ENCODE measurements at regions not wholly inside any gene's neighbourhood (a gene's known extent, or its start where the extent isn't known, plus 50 kb on each side); places are given as distances from the start of the nearest gene placed in this dataset.
"Not testable (repeated sequence)": the region's sequence is repeated elsewhere in the genome, so short reads cannot be mapped to it uniquely, and the experiment has no call there.

DNA sequence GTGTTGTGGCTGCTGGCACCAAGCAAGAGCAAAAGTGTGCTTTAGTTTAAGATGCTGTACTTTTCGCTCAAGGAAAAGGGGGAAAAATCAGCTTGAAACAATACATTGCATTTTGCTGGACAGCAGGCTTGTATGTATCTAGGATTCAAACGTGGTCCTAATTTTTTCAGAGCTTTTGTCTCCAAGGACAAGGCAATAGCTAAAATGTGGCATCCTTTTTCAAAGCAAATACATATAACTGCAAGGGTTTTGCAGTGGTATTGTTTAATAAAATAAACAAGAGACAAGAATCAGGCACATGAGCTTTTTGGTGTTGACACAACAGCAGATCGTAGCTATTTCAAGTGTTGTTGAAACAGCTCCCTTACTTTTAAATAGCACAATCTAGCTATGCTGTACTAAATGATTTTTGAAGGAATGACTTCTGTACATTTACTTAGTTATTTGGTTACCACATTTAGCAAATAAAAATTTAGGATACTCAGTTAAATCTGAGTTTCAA, 137.0 kb upstream of the HEY2 start:
- H3K27ac ChIP-seq = peak overlapping the region; percentile 70 to 79

DNA sequence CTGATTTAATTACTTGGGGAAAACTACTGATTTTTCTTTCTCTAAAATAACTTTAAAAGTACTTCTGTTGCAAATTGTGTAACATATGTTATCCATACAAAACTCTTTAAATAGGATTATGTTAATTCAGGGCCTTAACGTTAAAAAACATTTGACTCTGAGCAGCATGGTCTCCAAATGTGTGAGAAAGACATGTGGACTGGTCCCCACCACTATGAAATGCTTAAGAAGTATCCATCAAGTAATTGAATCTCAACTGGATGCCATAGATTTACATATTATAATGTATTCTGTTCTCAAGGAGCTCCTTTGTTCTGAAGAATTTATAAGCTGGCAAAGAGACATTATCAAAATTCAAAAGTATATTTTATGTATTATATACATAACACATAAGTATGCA, 130.8 kb upstream of the HEY2 start:
- ATAC-seq (ENCODE audit: insufficient number of reproducible peaks, low FRiP score, low read depth) = no peak
- no peak overlapping the region for H3K4me3 ChIP-seq
- no peak overlapping the region for H3K27ac ChIP-seq
- no peaks in the 10 kb centered on the region for H3K9me3 ChIP-seq
- no peak for TF ChIP-seq CTCF (IDR thresholded peaks at IDR 0.05)
- DNase-seq (ENCODE audit: low spot score) = no peak
- H3K4me1 ChIP-seq (ENCODE audit: control insufficient read depth in 1 of 2, low read depth in 2 of 2) = peaks cover 0 to 18% of the 10 kb centered on the region in 2 donors
- no peaks in the 10 kb centered on the region for H3K27me3 ChIP-seq (replicated peaks; ENCODE audit: insufficient read depth)
- H3K36me3 ChIP-seq = no peaks in the 10 kb centered on the region

More for the DNA sequence above, 137.0 kb upstream of the HEY2 start:
- Histone ChIP-seq H3K9me3 (no peaks in the 10 kb centered on the region), H3K4me3 (peak overlapping the region; percentile 77), H3K4me1 (ENCODE audit: control insufficient read depth in 1 of 2, low read depth in 2 of 2) (peaks cover 16 to 44% of the 10 kb centered on the region in 2 donors), H3K36me3 (no peaks in the 10 kb centered on the region), H3K27me3 (replicated peaks; ENCODE audit: insufficient read depth) (no peaks in the 10 kb centered on the region)
- no peak for DNase-seq (ENCODE audit: low spot score)
- no peak for ATAC-seq (ENCODE audit: insufficient number of reproducible peaks, low FRiP score, low read depth)
- no peak for TF ChIP-seq CTCF (IDR thresholded peaks at IDR 0.05)

DNA sequence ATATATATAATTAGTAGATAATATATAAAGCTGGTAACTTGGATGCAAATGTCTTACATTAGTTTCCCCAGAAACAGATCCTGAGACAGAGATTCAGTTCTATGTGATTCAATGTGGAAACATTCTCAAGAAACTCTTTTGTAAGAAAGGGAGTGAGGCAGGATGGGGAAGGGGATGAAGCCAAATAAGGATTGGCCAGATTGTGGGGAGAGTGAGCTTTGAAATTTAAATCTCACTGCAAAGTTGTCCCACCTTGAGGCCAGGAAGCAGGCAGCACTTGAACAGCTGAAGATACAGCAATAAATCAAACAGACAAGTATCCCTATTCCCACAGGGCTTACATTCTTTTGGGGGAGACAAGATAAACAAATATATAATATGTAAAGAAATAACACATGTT, 126.3 kb upstream of the HEY2 start:
- no peak for ATAC-seq (ENCODE audit: insufficient number of reproducible peaks, low FRiP score, low read depth)
- no peak for TF ChIP-seq CTCF (IDR thresholded peaks at IDR 0.05)

GRCh38 chr6:125631165-125631564, 118.3 kb upstream of the HEY2 start:
- DNase-seq (ENCODE audit: low spot score) = no peak
- no peak for ATAC-seq (ENCODE audit: insufficient number of reproducible peaks, low FRiP score, low read depth)
- Histone ChIP-seq H3K27ac (no peak overlapping the region), H3K4me3 (no peak overlapping the region), H3K36me3 (no peaks in the 10 kb centered on the region), H3K27me3 (replicated peaks; ENCODE audit: insufficient read depth) (no peaks in the 10 kb centered on the region), H3K4me1 (ENCODE audit: control insufficient read depth in 1 of 2, low read depth in 2 of 2) (peaks cover 0 to 13% of the 10 kb centered on the region in 2 donors), H3K9me3 (no peaks in the 10 kb centered on the region)
- TF ChIP-seq CTCF (IDR thresholded peaks at IDR 0.05) = no peak

More for the DNA sequence above, 126.3 kb upstream of the HEY2 start:
- Histone ChIP-seq H3K9me3 (no peaks in the 10 kb centered on the region), H3K4me3 (no peak overlapping the region), H3K4me1 (ENCODE audit: control insufficient read depth in 1 of 2, low read depth in 2 of 2) (peaks cover 0 to 13% of the 10 kb centered on the region in 2 donors), H3K27me3 (replicated peaks; ENCODE audit: insufficient read depth) (no peaks in the 10 kb centered on the region), H3K36me3 (no peaks in the 10 kb centered on the region), H3K27ac (no peak overlapping the region)
- no peak for DNase-seq (ENCODE audit: low spot score)

DNA sequence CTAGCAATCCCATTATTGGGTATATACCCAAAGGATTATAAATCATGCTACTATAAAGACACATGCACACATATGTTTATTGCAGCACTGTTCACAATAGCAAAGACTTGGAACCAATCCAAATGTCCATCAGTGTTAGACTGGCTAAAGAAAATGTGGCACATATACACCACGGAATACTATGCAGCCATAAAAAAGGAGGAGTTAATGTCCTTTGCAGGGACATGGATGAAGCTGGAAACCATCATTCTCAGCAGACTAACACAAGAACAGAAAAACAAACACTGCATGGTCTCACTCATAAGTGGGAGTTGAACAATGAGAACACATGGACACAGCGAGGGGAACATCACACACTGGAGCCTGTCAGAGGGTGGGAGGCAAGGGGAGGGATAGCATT, 113.4 kb upstream of the HEY2 start:
- ATAC-seq (ENCODE audit: insufficient number of reproducible peaks, low FRiP score, low read depth); H3K27me3 ChIP-seq (replicated peaks; ENCODE audit: insufficient read depth); H3K36me3 ChIP-seq; H3K4me3 ChIP-seq; DNase-seq (ENCODE audit: low spot score); H3K27ac ChIP-seq; H3K4me1 ChIP-seq (ENCODE audit: control insufficient read depth in 1 of 2, low read depth in 2 of 2); H3K9me3 ChIP-seq: not testable (repeated sequence)

DNA sequence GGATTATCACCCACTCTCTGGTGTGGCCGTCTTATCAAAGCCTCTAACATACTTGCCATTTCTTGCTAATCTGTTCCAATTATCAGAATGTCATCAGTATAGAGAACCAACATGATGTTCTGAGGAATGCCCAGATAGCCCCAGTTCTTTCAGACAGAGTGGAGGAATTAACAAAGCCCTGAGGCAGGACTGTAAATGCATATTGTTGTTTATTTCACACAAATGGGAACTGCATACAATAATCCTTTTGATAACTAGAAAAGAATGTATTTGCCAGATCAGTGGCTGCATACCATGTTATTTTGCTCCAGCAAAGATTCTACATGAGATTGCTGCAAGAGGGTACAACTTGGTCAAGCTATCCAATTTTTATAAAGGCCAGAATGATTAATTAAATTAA, 112.8 kb upstream of the HEY2 start:
- Histone ChIP-seq H3K27me3 (replicated peaks; ENCODE audit: insufficient read depth) (no peaks in the 10 kb centered on the region), H3K4me3 (no peak overlapping the region)
- no peak for DNase-seq (ENCODE audit: low spot score)

More for the DNA sequence above, 112.8 kb upstream of the HEY2 start:
- H3K9me3 ChIP-seq = no peaks in the 10 kb centered on the region
- no peak for ATAC-seq (ENCODE audit: insufficient number of reproducible peaks, low FRiP score, low read depth)
- H3K4me1 ChIP-seq (ENCODE audit: control insufficient read depth in 1 of 2, low read depth in 2 of 2) = no peaks in the 10 kb centered on the region
- TF ChIP-seq CTCF (IDR thresholded peaks at IDR 0.05) = no peak
- H3K36me3 ChIP-seq = no peaks in the 10 kb centered on the region
- H3K27ac ChIP-seq = no peak overlapping the region

Data from thoracic aorta (tissue), 2 donors.